GM06990 (cell line): ENCODE measurements at regions not wholly inside any gene's neighbourhood (a gene's known extent, or its start where the extent isn't known, plus 50 kb on each side); places are given as distances from the start of the nearest gene placed in this dataset.

Experiments
- DNase-seq: peaks from one replicate; pipeline ENCODE4 v3.0.0-alpha.2; 2011; ENCODE audit not compliant: insufficient read length; ENCODE audit errors: extremely low read depth
- H3K27me3 ChIP-seq: replicated peaks from 2 replicates; pipeline ENCODE4 v1.6.0; 2011; ENCODE audit warnings: low read length; ENCODE audit not compliant: control insufficient read depth, insufficient read depth
- H3K36me3 ChIP-seq: 2 replicates; pipeline ENCODE4 v1.5.1; 2011; ENCODE audit warnings: low read length; ENCODE audit not compliant: control insufficient read depth, insufficient read depth
- H3K4me3 ChIP-seq: replicated peaks from 2 replicates; pipeline ENCODE4 v1.5.1; 2011; ENCODE audit warnings: low read depth, mild to moderate bottlenecking, control low read depth, low read length
- TF ChIP-seq, protein P1 (sequence below): IDR thresholded peaks from 2 replicates; pipeline ENCODE4 v1.5.1; 2011; ENCODE audit warnings: low read length, control low read depth, mild to moderate bottlenecking, inconsistent platforms; ENCODE audit not compliant: insufficient read depth, poor library complexity, severe bottlenecking

- no peak for DNase-seq
- H3K36me3 ChIP-seq, result no peaks in the 10 kb centered on the region
- no peaks in the 10 kb centered on the region; the same call in none of the 2 replicates for H3K27me3 ChIP-seq
- TF ChIP-seq, protein P1, sequence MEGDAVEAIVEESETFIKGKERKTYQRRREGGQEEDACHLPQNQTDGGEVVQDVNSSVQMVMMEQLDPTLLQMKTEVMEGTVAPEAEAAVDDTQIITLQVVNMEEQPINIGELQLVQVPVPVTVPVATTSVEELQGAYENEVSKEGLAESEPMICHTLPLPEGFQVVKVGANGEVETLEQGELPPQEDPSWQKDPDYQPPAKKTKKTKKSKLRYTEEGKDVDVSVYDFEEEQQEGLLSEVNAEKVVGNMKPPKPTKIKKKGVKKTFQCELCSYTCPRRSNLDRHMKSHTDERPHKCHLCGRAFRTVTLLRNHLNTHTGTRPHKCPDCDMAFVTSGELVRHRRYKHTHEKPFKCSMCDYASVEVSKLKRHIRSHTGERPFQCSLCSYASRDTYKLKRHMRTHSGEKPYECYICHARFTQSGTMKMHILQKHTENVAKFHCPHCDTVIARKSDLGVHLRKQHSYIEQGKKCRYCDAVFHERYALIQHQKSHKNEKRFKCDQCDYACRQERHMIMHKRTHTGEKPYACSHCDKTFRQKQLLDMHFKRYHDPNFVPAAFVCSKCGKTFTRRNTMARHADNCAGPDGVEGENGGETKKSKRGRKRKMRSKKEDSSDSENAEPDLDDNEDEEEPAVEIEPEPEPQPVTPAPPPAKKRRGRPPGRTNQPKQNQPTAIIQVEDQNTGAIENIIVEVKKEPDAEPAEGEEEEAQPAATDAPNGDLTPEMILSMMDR, result no peak
- no peak overlapping the region for H3K4me3 ChIP-seq
These were observed 61.5 kb upstream of the GDF10 start for GRCh38 chr10:47238331-47239095.

- no peaks in the 10 kb centered on the region; the same call in none of the 2 replicates for H3K27me3 ChIP-seq
- no peaks in the 10 kb centered on the region for H3K36me3 ChIP-seq
- H3K4me3 ChIP-seq, result no peak overlapping the region
- TF ChIP-seq, protein P1, result no peak
- DNase-seq, result no peak
These were observed 60.8 kb upstream of the GDF10 start for GRCh38 chr10:47239211-47239610.

DNA sequence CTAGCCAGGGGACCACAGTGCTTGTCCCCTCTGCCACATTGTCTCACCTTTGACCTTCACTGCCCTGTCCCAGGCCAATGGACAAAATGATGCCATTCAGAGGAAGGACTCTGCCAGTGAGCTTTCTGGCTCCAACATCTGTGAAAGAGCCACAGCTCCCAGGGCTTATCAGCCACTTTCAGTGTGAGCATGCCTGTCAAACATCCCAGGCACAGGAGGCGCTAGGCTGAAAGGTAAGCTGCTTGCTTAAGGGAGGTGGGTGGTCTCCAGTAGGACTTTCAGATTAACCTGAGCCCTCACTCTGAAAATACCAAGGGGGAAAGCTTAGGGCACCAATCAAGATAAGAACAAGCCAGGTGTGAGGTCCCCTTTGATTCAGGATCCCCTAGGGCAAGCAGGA, 59.8 kb upstream of the GDF10 start:
- TF ChIP-seq, protein P1, result no peak
- H3K36me3 ChIP-seq, result no peaks in the 10 kb centered on the region
- H3K4me3 ChIP-seq, result no peak overlapping the region
- no peaks in the 10 kb centered on the region; the same call in none of the 2 replicates for H3K27me3 ChIP-seq
- DNase-seq, result no peak

DNA sequence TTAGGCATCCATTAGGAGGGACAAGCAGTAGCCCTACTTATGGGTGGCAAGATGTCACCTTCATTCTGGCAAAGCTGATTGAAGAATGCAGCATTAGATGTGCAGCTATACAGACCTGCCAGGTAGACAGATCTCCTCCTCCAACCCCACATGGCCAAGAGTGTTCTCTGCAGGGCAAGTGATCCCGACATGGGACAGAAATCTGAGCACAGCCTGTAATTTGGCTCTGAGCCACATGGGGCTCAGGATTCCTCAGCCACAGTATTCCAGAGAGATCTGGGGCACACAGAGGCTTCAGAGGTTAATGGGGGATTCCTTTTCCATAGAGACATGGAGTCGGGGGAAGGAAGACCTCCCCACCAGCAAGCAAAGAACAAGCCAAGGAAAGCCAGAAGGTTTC, 58.7 kb upstream of the GDF10 start:
- H3K4me3 ChIP-seq, result no peak overlapping the region
- H3K27me3 ChIP-seq, result no peaks in the 10 kb centered on the region; the same call in none of the 2 replicates
- no peaks in the 10 kb centered on the region for H3K36me3 ChIP-seq
- TF ChIP-seq, protein P1, result no peak
- no peak for DNase-seq

- TF ChIP-seq, protein P1, result no peak
- H3K4me3 ChIP-seq, result no peak overlapping the region
- no peak for DNase-seq
- H3K27me3 ChIP-seq, result no peaks in the 10 kb centered on the region; the same call in none of the 2 replicates
- H3K36me3 ChIP-seq, result no peaks in the 10 kb centered on the region
These were observed 57.8 kb upstream of the GDF10 start for GRCh38 chr10:47241946-47242867.
